HG02571 (cell line): ENCODE measurements at regions not wholly inside any gene's neighbourhood (a gene's known extent, or its start where the extent isn't known, plus 50 kb on each side); places are given as distances from the start of the nearest gene placed in this dataset.

Experiments
- ATAC-seq: cut with Tn5 transposase; IDR thresholded peaks from one replicate; pipeline ENCODE4 v1.9.1; 2021; ENCODE audit warnings: mild to moderate bottlenecking, moderate library complexity; ENCODE audit not compliant: unreplicated experiment

GRCh38 chr5:85813146-85813545 lies 804.6 kb upstream of the COX7C start:
- ATAC-seq: no peak

GRCh38 chr5:85814596-85814995 lies 803.1 kb upstream of the COX7C start:
- ATAC-seq: no peak

- no peak for ATAC-seq
Observed at GRCh38 chr5:85823462-85824426, 794.0 kb upstream of the COX7C start.

- no peak for ATAC-seq
Observed at GRCh38 chr5:85838781-85839180, 779.0 kb upstream of the COX7C start.

GRCh38 chr5:85841653-85842052 lies 776.1 kb upstream of the COX7C start:
- no peak for ATAC-seq

GRCh38 chr5:85843535-85843934 lies 774.2 kb upstream of the COX7C start:
- no peak for ATAC-seq

- ATAC-seq: no peak
Observed at GRCh38 chr5:85849411-85849810, 768.3 kb upstream of the COX7C start.

GRCh38 chr5:85865296-85865695 lies 752.4 kb upstream of the COX7C start:
- no peak for ATAC-seq

- no peak for ATAC-seq
Observed at GRCh38 chr5:85868070-85868469, 749.7 kb upstream of the COX7C start.

GRCh38 chr5:85893996-85894395 lies 723.7 kb upstream of the COX7C start:
- no peak for ATAC-seq

- no peak for ATAC-seq
Observed at GRCh38 chr5:85896514-85896913, 721.2 kb upstream of the COX7C start.

- no peak for ATAC-seq
Observed at GRCh38 chr5:85906460-85906859, 711.3 kb upstream of the COX7C start.

GRCh38 chr5:85910335-85910734 lies 707.4 kb upstream of the COX7C start:
- no peak for ATAC-seq

GRCh38 chr5:85920984-85921383 lies 696.8 kb upstream of the COX7C start:
- ATAC-seq: no peak

- ATAC-seq: no peak
Observed at GRCh38 chr5:85921590-85921989, 696.2 kb upstream of the COX7C start.

- no peak for ATAC-seq
Observed at GRCh38 chr5:85927632-85928031, 690.1 kb upstream of the COX7C start.

- no peak for ATAC-seq
Observed at GRCh38 chr5:85929713-85930112, 688.0 kb upstream of the COX7C start.

- no peak for ATAC-seq
Observed at GRCh38 chr5:85931220-85931619, 686.5 kb upstream of the COX7C start.

GRCh38 chr5:85938201-85938600 lies 679.5 kb upstream of the COX7C start:
- no peak for ATAC-seq

GRCh38 chr5:85951707-85952210 lies 666.0 kb upstream of the COX7C start:
- ATAC-seq: no peak

GRCh38 chr5:85952680-85953079 lies 665.1 kb upstream of the COX7C start:
- no peak for ATAC-seq

GRCh38 chr5:85967681-85968080 lies 650.1 kb upstream of the COX7C start:
- no peak for ATAC-seq
